K562 (cell line): ENCODE measurements at regions not wholly inside any gene's neighbourhood (a gene's known extent, or its start where the extent isn't known, plus 50 kb on each side); places are given as distances from the start of the nearest gene placed in this dataset.

Source experiments
- CHCHD3 ChIP-seq: fragments of 250-450 bp; sonication (Bioruptor Pico); IDR thresholded peaks from 2 replicates; pipeline ENCODE4 v2.1.2; 2022; ENCODE audit warnings: mild to moderate bottlenecking
- CLOCK ChIP-seq: fragments of 250-450 bp; sonication (Bioruptor Pico); IDR thresholded peaks from 2 replicates; pipeline ENCODE4 v1.4.0; 2020; ENCODE audit warnings: mild to moderate bottlenecking, moderate library complexity, borderline replicate concordance
- CTBP1 ChIP-seq: fragments of 450-650 bp; IDR thresholded peaks from 2 replicates; pipeline ENCODE4 v1.6.1; 2016; ENCODE audit warnings: borderline replicate concordance
- ETV5 ChIP-seq: sonication (generic); formaldehyde crosslinking; IDR thresholded peaks from 2 replicates; pipeline ENCODE4 v1.4.0; 2020; ENCODE audit warnings: low read depth, mild to moderate bottlenecking, missing genetic modification reagents
- GTF2E2 ChIP-seq: fragments of 200-800 bp; sonication (Bioruptor generic); IDR thresholded peaks from 2 replicates; pipeline ENCODE4 v1.6.1; 2016; ENCODE audit warnings: missing genetic modification characterization, missing compliant biosample characterization
- KAT2B ChIP-seq: IDR thresholded peaks from one replicate; pipeline ENCODE4 v1.6.1; 2012; ENCODE audit warnings: low read depth, mild to moderate bottlenecking, control low read depth, inconsistent platforms, low read length, moderate library complexity
- POLR2A ChIP-seq: fragments of 450-650 bp; conservative IDR thresholded peaks from 2 replicates; pipeline ENCODE4 v1.6.1; 2016
- SMAD4 ChIP-seq: fragments of 250-450 bp; sonication (Bioruptor Pico); conservative IDR thresholded peaks from 2 replicates; pipeline ENCODE4 v1.8.0; 2021; ENCODE audit warnings: inconsistent platforms, mild to moderate bottlenecking, moderate library complexity
- SUPT5H ChIP-seq: fragments of 450-650 bp; IDR thresholded peaks from 2 replicates; pipeline ENCODE4 v1.6.1; 2016
- TCF7L2 ChIP-seq: fragments of 150-350 bp; IDR thresholded peaks from 2 replicates; pipeline ENCODE4 v1.6.1; 2016; ENCODE audit warnings: low read depth, mild to moderate bottlenecking, low read length, moderate library complexity
- ZKSCAN3 ChIP-seq: fragments of 250-450 bp; sonication (Bioruptor Pico); IDR thresholded peaks from 2 replicates; pipeline ENCODE4 v1.4.0; 2020
- ZNF175 ChIP-seq: fragments of 200-800 bp; sonication (Bioruptor generic); IDR thresholded peaks from 2 replicates; pipeline ENCODE4 v1.6.1; 2016; ENCODE audit warnings: low read depth, mild to moderate bottlenecking, missing genetic modification characterization, missing compliant biosample characterization
- ZNF586 ChIP-seq: fragments of 450-650 bp; formaldehyde crosslinking; conservative IDR thresholded peaks from 2 replicates; pipeline ENCODE4 v1.4.0; 2020; ENCODE audit warnings: mild to moderate bottlenecking, moderate library complexity
- TF ChIP-seq, protein P1 (sequence below): fragments of 200-800 bp; sonication (Bioruptor generic); IDR thresholded peaks from 2 replicates; pipeline ENCODE4 v1.6.1; 2017; ENCODE audit warnings: missing genetic modification characterization, missing compliant biosample characterization
- TF ChIP-seq, protein P2 (sequence below): fragments of 450-650 bp; IDR thresholded peaks from 2 replicates; pipeline ENCODE4 v1.7.0; 2016; ENCODE audit warnings: borderline replicate concordance
- TF ChIP-seq, protein P3 (sequence below): fragments of 200-800 bp; sonication (Bioruptor generic); IDR thresholded peaks from 2 replicates; pipeline ENCODE4 v1.6.1; 2016; ENCODE audit warnings: missing genetic modification characterization, missing compliant biosample characterization

DNA sequence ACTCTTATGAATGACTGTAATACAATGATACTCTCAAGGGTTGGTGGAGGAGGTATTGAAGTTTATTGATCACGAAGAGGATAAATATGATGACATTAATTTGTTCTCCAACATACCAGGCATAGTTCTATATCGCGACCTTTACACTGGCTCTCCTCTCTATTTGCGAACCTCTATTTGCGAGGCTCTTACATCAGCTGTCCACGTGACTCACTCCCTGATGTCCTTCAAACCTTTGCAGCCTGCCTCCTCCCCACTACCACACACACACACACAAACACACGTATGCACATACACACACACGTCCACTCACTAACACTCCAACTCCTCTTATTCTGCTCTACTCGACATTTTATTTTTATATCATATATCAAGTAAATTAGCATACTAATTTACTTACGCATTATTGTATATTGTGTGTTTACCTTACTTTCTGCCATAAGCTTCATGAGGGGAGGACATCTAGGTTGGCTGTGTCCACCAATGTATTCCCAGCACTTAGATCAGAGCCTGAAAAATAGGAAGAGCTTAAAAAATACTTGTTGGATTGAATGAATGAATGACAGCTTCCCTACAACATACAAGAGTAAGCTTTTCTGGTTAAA, 53.3 kb upstream of the TNFRSF21 start (continued):
- TF ChIP-seq ZKSCAN3 (CRISPR knock-in tag) (no peak), TCF7L2 (no peak), SMAD4 (CRISPR knock-in tag) (no peak; the same call in none of the 2 replicates), POLR2A (no peak), CHCHD3 (no peak), KAT2B (no peak), ETV5 (no peak), CTBP1 (0 out of 2 replicates have a peak, but pooled peaks have one; percentile 20), ZNF586 (CRISPR knock-in tag) (no peak), SUPT5H (no peak), GTF2E2 (tag) (no peak), CLOCK (CRISPR knock-in tag) (no peak), ZNF175 (peak; percentile 72; the same call in 1 of the 2 replicates)
- TF ChIP-seq, protein P1, sequence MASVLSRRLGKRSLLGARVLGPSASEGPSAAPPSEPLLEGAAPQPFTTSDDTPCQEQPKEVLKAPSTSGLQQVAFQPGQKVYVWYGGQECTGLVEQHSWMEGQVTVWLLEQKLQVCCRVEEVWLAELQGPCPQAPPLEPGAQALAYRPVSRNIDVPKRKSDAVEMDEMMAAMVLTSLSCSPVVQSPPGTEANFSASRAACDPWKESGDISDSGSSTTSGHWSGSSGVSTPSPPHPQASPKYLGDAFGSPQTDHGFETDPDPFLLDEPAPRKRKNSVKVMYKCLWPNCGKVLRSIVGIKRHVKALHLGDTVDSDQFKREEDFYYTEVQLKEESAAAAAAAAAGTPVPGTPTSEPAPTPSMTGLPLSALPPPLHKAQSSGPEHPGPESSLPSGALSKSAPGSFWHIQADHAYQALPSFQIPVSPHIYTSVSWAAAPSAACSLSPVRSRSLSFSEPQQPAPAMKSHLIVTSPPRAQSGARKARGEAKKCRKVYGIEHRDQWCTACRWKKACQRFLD (CRISPR knock-in tag): no peak
- TF ChIP-seq, protein P2, sequence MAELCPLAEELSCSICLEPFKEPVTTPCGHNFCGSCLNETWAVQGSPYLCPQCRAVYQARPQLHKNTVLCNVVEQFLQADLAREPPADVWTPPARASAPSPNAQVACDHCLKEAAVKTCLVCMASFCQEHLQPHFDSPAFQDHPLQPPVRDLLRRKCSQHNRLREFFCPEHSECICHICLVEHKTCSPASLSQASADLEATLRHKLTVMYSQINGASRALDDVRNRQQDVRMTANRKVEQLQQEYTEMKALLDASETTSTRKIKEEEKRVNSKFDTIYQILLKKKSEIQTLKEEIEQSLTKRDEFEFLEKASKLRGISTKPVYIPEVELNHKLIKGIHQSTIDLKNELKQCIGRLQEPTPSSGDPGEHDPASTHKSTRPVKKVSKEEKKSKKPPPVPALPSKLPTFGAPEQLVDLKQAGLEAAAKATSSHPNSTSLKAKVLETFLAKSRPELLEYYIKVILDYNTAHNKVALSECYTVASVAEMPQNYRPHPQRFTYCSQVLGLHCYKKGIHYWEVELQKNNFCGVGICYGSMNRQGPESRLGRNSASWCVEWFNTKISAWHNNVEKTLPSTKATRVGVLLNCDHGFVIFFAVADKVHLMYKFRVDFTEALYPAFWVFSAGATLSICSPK: no peak
- TF ChIP-seq, protein P3, sequence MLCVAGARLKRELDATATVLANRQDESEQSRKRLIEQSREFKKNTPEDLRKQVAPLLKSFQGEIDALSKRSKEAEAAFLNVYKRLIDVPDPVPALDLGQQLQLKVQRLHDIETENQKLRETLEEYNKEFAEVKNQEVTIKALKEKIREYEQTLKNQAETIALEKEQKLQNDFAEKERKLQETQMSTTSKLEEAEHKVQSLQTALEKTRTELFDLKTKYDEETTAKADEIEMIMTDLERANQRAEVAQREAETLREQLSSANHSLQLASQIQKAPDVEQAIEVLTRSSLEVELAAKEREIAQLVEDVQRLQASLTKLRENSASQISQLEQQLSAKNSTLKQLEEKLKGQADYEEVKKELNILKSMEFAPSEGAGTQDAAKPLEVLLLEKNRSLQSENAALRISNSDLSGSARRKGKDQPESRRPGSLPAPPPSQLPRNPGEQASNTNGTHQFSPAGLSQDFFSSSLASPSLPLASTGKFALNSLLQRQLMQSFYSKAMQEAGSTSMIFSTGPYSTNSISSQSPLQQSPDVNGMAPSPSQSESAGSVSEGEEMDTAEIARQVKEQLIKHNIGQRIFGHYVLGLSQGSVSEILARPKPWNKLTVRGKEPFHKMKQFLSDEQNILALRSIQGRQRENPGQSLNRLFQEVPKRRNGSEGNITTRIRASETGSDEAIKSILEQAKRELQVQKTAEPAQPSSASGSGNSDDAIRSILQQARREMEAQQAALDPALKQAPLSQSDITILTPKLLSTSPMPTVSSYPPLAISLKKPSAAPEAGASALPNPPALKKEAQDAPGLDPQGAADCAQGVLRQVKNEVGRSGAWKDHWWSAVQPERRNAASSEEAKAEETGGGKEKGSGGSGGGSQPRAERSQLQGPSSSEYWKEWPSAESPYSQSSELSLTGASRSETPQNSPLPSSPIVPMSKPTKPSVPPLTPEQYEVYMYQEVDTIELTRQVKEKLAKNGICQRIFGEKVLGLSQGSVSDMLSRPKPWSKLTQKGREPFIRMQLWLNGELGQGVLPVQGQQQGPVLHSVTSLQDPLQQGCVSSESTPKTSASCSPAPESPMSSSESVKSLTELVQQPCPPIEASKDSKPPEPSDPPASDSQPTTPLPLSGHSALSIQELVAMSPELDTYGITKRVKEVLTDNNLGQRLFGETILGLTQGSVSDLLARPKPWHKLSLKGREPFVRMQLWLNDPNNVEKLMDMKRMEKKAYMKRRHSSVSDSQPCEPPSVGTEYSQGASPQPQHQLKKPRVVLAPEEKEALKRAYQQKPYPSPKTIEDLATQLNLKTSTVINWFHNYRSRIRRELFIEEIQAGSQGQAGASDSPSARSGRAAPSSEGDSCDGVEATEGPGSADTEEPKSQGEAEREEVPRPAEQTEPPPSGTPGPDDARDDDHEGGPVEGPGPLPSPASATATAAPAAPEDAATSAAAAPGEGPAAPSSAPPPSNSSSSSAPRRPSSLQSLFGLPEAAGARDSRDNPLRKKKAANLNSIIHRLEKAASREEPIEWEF (CRISPR knock-in tag): no peak
